ENCODE measurements at regions not wholly inside any gene's neighbourhood (a gene's known extent, or its start where the extent isn't known, plus 50 kb on each side); places are given as distances from the start of the nearest gene placed in this dataset.

DNA sequence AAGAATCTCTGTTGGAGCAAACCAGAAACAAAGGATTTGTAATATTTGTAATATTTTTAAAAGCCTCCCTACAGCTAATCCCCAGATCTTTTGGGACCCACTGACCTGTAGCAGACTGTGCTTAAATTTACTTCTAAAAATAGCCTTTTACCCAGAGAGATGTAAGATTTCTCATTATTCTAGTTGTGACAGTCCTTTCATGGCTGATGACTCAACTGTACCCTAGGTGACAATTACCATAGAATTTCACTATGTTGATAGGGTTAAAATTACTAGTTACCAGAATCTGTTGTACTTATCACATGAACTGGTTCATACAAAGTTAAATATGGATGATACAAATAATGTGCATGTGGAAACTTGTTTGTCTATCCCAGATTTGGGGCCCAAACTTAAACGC lies 543.9 kb upstream of the SEMA6A start:
- TF ChIP-seq SP1 (CRISPR knock-in tag; conservative IDR thresholded peaks at IDR 0.05) (no peak), ZNF416 (CRISPR knock-in tag; IDR thresholded peaks at IDR 0.05) (no peak), CBFB (CRISPR knock-in tag; IDR thresholded peaks at IDR 0.05; ENCODE audit: low read depth) (no peak), FOXK1 (CRISPR knock-in tag; IDR thresholded peaks at IDR 0.05) (no peak), ZNF232 (CRISPR knock-in tag; IDR thresholded peaks at IDR 0.05) (no peak), IRF1 (CRISPR knock-in tag; IDR thresholded peaks at IDR 0.05) (no peak)
- TF ChIP-seq, protein P1, sequence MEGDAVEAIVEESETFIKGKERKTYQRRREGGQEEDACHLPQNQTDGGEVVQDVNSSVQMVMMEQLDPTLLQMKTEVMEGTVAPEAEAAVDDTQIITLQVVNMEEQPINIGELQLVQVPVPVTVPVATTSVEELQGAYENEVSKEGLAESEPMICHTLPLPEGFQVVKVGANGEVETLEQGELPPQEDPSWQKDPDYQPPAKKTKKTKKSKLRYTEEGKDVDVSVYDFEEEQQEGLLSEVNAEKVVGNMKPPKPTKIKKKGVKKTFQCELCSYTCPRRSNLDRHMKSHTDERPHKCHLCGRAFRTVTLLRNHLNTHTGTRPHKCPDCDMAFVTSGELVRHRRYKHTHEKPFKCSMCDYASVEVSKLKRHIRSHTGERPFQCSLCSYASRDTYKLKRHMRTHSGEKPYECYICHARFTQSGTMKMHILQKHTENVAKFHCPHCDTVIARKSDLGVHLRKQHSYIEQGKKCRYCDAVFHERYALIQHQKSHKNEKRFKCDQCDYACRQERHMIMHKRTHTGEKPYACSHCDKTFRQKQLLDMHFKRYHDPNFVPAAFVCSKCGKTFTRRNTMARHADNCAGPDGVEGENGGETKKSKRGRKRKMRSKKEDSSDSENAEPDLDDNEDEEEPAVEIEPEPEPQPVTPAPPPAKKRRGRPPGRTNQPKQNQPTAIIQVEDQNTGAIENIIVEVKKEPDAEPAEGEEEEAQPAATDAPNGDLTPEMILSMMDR (IDR thresholded peaks at IDR 0.05): no peak
